Aorta (tissue), 5 donors: ENCODE measurements at regions not wholly inside any gene's neighbourhood (a gene's known extent, or its start where the extent isn't known, plus 50 kb on each side); places are given as distances from the start of the nearest gene placed in this dataset.

ENCODE experiments used
- ATAC-seq: fragments of 200-7000 bp; cut with Tn5 transposase; one replicate; pipeline ENCODE4 v1.9.1; 2022; ENCODE audit warnings: moderate library complexity; ENCODE audit not compliant: low FRiP score
- DNase-seq, 2 donors: peaks; one replicate each; pipeline ENCODE4 v3.0.0-alpha.2; 2020
- H3K27ac ChIP-seq, 2 donors: one replicate each; pipeline ENCODE4 v1.5.1; 2013; ENCODE audit warnings: low read length in 2 of 2, mild to moderate bottlenecking in 2 of 2, moderate library complexity in 2 of 2, control low read depth in 1 of 2, inconsistent platforms in 1 of 2, low read depth in 1 of 2
- H3K27me3 ChIP-seq, 2 donors: one replicate each; pipeline ENCODE4 v1.6.1; 2013; ENCODE audit warnings: control low read depth in 1 of 2, low read length in 1 of 2, mild to moderate bottlenecking in 1 of 2, moderate library complexity in 1 of 2; ENCODE audit not compliant: insufficient read depth in 2 of 2, control insufficient read depth in 1 of 2
- H3K36me3 ChIP-seq, 2 donors: one replicate each; pipeline ENCODE4 v1.6.1; 2013; ENCODE audit warnings: control low read depth in 1 of 2, low read length in 1 of 2, mild to moderate bottlenecking in 1 of 2; ENCODE audit not compliant: insufficient read depth in 2 of 2, control insufficient read depth in 1 of 2
- H3K4me1 ChIP-seq, 2 donors: one replicate each; pipeline ENCODE4 v1.6.1; 2013; ENCODE audit warnings: low read length in 2 of 2, control low read depth in 1 of 2, mild to moderate bottlenecking in 1 of 2, moderate library complexity in 1 of 2; ENCODE audit not compliant: insufficient read depth in 2 of 2, control insufficient read depth in 1 of 2
- H3K4me3 ChIP-seq, 2 donors: one replicate each; pipeline ENCODE4 v1.5.1; 2013; ENCODE audit warnings: low read length in 2 of 2, control low read depth in 1 of 2, mild to moderate bottlenecking in 1 of 2
- H3K9me3 ChIP-seq: one replicate; pipeline ENCODE4 v1.6.1; 2013; ENCODE audit warnings: mild to moderate bottlenecking, low read length; ENCODE audit not compliant: control insufficient read depth
- WGBS, 2 donors: extraction: QIAGEN DNeasy Blood & Tissue Kit; methylation state at CpG; one replicate each; pipeline ENCODE4 v1.1.7; 2013; 5-methylcytosine and 5-hydroxymethylcytosine counted together
- intact Hi-C, 2 donors: fragments of 100-400 bp; cut with DNase I; formaldehyde crosslinking; loops; one replicate each; pipeline versions ENCODE4 v1.14.2 to v1.15.0; 2022
- donor health status: healthy with polysubstance abuse.
- donor health status: Bipolar disorder and iron deficiency.
- donor health status: DM: no; HTN: no; CAD: no.
- donor health status: DM: no; HTN: no; CAD: no.
- donor health status: DM: yes; HTN: yes; CAD: no.

DNA sequence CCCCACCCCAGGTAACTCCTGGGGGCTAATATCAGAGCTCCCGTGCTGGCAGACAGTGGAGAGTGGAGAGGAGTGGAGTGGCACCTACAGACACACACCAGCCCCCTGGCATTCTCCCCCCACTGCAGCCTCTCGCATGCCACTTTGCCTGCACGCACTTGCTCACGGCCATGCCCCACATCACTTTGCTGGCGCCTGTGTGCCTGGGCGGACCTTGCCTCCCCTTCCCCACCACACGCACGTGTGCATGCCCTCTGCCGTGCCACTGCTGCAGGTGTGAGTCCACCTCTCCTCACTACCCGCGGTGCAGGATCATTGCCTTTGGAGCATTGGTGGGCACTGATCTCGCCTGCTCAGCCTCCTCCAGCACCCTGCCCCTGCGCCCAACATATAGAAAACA lies 72.6 kb upstream of the DOK6 start:
- ATAC-seq (peak; percentile 29), DNase-seq (no peak)
- no peaks in the 10 kb centered on the region for H3K36me3 ChIP-seq
- no peaks in the 10 kb centered on the region for H3K4me1 ChIP-seq
- H3K9me3 ChIP-seq, result no peaks in the 10 kb centered on the region
- H3K27me3 ChIP-seq, result no peaks in the 10 kb centered on the region
- no peak overlapping the region for H3K27ac ChIP-seq
- no peak overlapping the region for H3K4me3 ChIP-seq
- 92 to 93% methylated on average over 13 of the region's 13 CpGs for WGBS, 2 donors
- intact Hi-C loops, result no loop called here

DNA sequence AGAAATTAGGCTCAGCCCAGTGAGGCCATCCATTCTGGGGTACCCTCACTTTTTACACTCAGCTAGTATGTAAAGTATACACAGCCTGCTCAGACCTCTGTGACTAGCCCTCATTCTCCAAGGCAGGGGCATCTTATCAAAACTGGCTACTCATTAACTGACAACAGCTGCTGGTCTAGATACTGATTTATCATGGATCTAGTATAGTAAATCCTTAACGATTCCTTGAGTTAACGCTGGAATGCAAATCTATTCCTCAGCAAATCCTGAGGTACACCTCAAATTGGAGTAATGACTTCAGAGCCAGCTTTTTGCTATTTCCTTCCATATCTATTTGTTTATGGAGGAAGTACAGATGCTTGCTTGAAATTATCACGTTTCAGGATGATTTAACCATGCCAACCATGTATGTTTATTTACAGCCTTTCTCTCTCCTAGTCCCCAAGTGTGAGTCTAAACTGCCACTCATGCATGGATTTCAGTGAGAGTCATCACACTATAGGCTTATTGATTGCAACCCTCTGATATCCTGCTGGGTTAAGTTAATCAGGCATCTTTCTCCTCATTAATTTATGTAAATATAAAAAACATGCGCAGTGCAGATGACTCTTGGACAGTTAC lies 70.2 kb upstream of the DOK6 start:
- intact Hi-C loops, result no loop called here
- WGBS, 2 donors, result 67% methylated on average over 4 of the region's 4 CpGs
- no peak overlapping the region for H3K4me3 ChIP-seq
- H3K27me3 ChIP-seq, result no peaks in the 10 kb centered on the region
- no peak for ATAC-seq
- no peaks in the 10 kb centered on the region for H3K4me1 ChIP-seq
- H3K36me3 ChIP-seq, result no peaks in the 10 kb centered on the region
- no peaks in the 10 kb centered on the region for H3K9me3 ChIP-seq
- no peak for DNase-seq
- H3K27ac ChIP-seq, result no peak overlapping the region

DNA sequence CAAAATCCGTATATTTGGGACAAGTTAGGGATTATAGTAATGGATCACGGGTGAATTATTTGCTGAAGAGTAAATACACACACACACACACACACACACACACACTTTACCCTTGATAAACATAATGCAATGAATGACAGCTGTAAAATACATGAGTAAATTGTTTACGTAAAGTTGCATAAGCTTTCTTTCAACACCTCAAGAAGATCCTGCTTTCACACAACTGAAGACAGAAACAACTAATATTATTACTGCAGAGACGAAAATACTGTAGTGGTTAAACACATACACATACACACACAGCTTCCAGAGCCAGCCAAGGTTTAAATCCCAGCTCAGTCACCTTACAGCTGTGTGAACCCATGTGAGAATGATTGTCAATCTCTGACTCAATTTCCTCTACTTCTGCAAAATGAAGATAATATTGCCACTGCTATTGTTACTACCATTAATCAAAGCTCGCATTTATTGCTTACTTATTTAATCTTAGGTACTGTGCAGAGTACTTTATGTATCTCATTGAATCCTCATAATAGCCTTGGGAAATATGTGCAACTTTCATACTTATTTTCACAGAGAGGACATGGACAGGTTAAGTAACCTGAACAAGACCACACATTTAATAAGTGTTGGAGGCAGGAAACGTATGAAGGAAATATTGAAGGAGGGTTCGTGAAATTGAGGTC lies 50.6 kb upstream of the DOK6 start:
- Histone ChIP-seq H3K36me3 (no peaks in the 10 kb centered on the region), H3K4me3 (no peak overlapping the region), H3K4me1 (no peaks in the 10 kb centered on the region), H3K27me3 (no peaks in the 10 kb centered on the region), H3K9me3 (no peaks in the 10 kb centered on the region), H3K27ac (no peak overlapping the region)
- intact Hi-C loops, result no loop called here
- 59 to 64% methylated on average over 7 of the region's 7 CpGs for WGBS, 2 donors
- no peak for DNase-seq
- no peak for ATAC-seq
